WI38 (cell line): ENCODE measurements at regions not wholly inside any gene's neighbourhood (a gene's known extent, or its start where the extent isn't known, plus 50 kb on each side); places are given as distances from the start of the nearest gene placed in this dataset.
"Not testable (repeated sequence)": the region's sequence is repeated elsewhere in the genome, so short reads cannot be mapped to it uniquely, and the experiment has no call there.

ENCODE experiments used
- H3K4me3 ChIP-seq: 2 replicates; pipeline ENCODE4 v1.5.1; 2011; ENCODE audit warnings: low read depth, mild to moderate bottlenecking, control low read depth, low read length
- CTCF ChIP-seq: IDR thresholded peaks from 2 replicates; pipeline ENCODE4 v1.5.1; 2012; ENCODE audit warnings: low read depth, mild to moderate bottlenecking, control low read depth, low read length

GRCh38 chr11:101224221-101224620 lies 94.6 kb upstream of the PGR start:
- TF ChIP-seq CTCF = no peak
- H3K4me3 ChIP-seq = no peak overlapping the region

GRCh38 chr11:101218091-101218490 lies 88.5 kb upstream of the PGR start:
- not testable (repeated sequence) for H3K4me3 ChIP-seq

GRCh38 chr11:101216091-101216490 lies 86.5 kb upstream of the PGR start:
- H3K4me3 ChIP-seq = not testable (repeated sequence)

- TF ChIP-seq CTCF = no peak
- no peak overlapping the region for H3K4me3 ChIP-seq
Measured at GRCh38 chr11:101215069-101215468, 85.5 kb upstream of the PGR start.

- no peak overlapping the region for H3K4me3 ChIP-seq
Measured at GRCh38 chr11:101211407-101211975, 81.9 kb upstream of the PGR start.

GRCh38 chr11:101202614-101203013 lies 73.0 kb upstream of the PGR start:
- H3K4me3 ChIP-seq = no peak overlapping the region
- no peak for TF ChIP-seq CTCF

More at GRCh38 chr11:101211407-101211975, 81.9 kb upstream of the PGR start:
- no peak for TF ChIP-seq CTCF

GRCh38 chr11:101199416-101199815 lies 69.8 kb upstream of the PGR start:
- H3K4me3 ChIP-seq = no peak overlapping the region
- no peak for TF ChIP-seq CTCF

- TF ChIP-seq CTCF = no peak
- H3K4me3 ChIP-seq = no peak overlapping the region
Measured at GRCh38 chr11:101195294-101195693, 65.7 kb upstream of the PGR start.

GRCh38 chr11:101188801-101189200 lies 59.2 kb upstream of the PGR start:
- no peak overlapping the region for H3K4me3 ChIP-seq
- no peak for TF ChIP-seq CTCF
